DOHH2 (cell line): ENCODE measurements at regions not wholly inside any gene's neighbourhood (a gene's known extent, or its start where the extent isn't known, plus 50 kb on each side); places are given as distances from the start of the nearest gene placed in this dataset.

ENCODE experiments used
- H3F3A ChIP-seq: fragments of 200-600 bp; sonication (generic), shearing (Covaris generic); 2 replicates; pipeline ENCODE4 v1.6.0; 2016; ENCODE audit warnings: antibody characterized with exemption, mild to moderate bottlenecking; ENCODE audit not compliant: control insufficient read depth, insufficient read depth
- H3K27ac ChIP-seq: fragments of 200-600 bp; sonication (generic); 2 replicates; pipeline ENCODE4 v1.5.1; 2014; ENCODE audit warnings: low read depth, mild to moderate bottlenecking, low read length, moderate library complexity
- H3K27me3 ChIP-seq: fragments of 200-600 bp; sonication (generic); 2 replicates; pipeline ENCODE4 v1.6.1; 2014; ENCODE audit warnings: mild to moderate bottlenecking, low read length, mixed read lengths; ENCODE audit not compliant: control insufficient read depth
- H3K36me3 ChIP-seq: fragments of 200-600 bp; sonication (generic); 2 replicates; pipeline ENCODE4 v1.6.1; 2014; ENCODE audit warnings: mild to moderate bottlenecking, low read length, moderate library complexity, mixed read lengths; ENCODE audit not compliant: control insufficient read depth
- H3K4me1 ChIP-seq: fragments of 200-600 bp; sonication (generic); 2 replicates; pipeline ENCODE4 v1.6.1; 2014; ENCODE audit warnings: mild to moderate bottlenecking, low read length, mixed read lengths; ENCODE audit not compliant: control insufficient read depth
- H3K4me2 ChIP-seq: fragments of 200-600 bp; sonication (generic); 2 replicates; pipeline ENCODE4 v1.6.0; 2014; ENCODE audit warnings: mild to moderate bottlenecking, low read length, moderate library complexity
- H3K4me3 ChIP-seq: fragments of 200-600 bp; sonication (generic); 2 replicates; pipeline ENCODE4 v1.5.1; 2014; ENCODE audit warnings: mild to moderate bottlenecking, low read length, mixed read lengths
- H3K79me2 ChIP-seq: fragments of 200-600 bp; sonication (generic); 2 replicates; pipeline ENCODE4 v1.6.1; 2014; ENCODE audit warnings: mild to moderate bottlenecking, low read length, mixed read lengths; ENCODE audit not compliant: control insufficient read depth
- H3K9me2 ChIP-seq: fragments of 200-600 bp; sonication (generic); replicated peaks from 2 replicates; pipeline ENCODE4 v1.6.1; 2014; ENCODE audit warnings: mild to moderate bottlenecking, low read length, mixed read lengths; ENCODE audit not compliant: control insufficient read depth
- H3K9me3 ChIP-seq: fragments of 200-600 bp; sonication (generic); 2 replicates; pipeline ENCODE4 v1.6.1; 2014; ENCODE audit warnings: antibody characterized with exemption, low read length, mixed read lengths; ENCODE audit not compliant: control insufficient read depth, insufficient read depth
- H4K20me1 ChIP-seq: fragments of 200-600 bp; sonication (generic); 2 replicates; pipeline ENCODE4 v1.6.0; 2014; ENCODE audit warnings: low read depth, mild to moderate bottlenecking, antibody characterized with exemption, low read length, moderate library complexity; ENCODE audit not compliant: control insufficient read depth, insufficient read depth
- CTCF ChIP-seq: fragments of 200-600 bp; sonication (generic); IDR thresholded peaks from one replicate; pipeline ENCODE4 v1.5.1; 2014; ENCODE audit warnings: antibody characterized with exemption, mild to moderate bottlenecking, low read depth, low read length; ENCODE audit not compliant: poor library complexity, severe bottlenecking
- EZH2phosphoT487 ChIP-seq: fragments of 200-600 bp; sonication (generic); IDR thresholded peaks from 2 replicates; pipeline ENCODE4 v1.6.1; 2017; ENCODE audit warnings: borderline replicate concordance, mild to moderate bottlenecking, antibody characterized with exemption, low read length, moderate library complexity, mixed read lengths

DNA sequence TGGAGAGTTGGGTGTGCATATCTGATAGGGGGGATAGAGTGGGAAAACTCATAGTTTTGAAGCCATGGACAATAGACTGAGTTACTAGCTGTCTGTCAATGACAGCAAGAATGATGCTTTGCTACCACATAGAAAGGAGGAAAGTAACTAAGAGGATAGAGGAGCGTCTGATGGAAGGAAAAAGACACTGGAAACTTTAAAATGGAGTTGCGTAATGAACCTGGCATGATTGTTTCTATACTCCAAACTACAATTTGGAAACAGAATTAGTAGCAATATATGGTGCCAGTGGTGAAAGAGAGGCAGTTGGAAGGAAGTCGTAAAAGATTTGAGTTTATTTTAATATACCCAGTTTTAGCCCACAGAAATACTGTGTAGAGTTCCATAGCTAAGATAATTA is 163.6 kb downstream of the TUSC7 start:
- H3K79me2 ChIP-seq, result no peaks in the 10 kb centered on the region
- no peak overlapping the region for H3K4me3 ChIP-seq
- TF ChIP-seq CTCF (no peak), EZH2phosphoT487 (no peak)
- H3F3A ChIP-seq, result no peaks in the 10 kb centered on the region
- H4K20me1 ChIP-seq, result no peaks in the 10 kb centered on the region
- H3K9me3 ChIP-seq, result no peaks in the 10 kb centered on the region
- no peaks in the 10 kb centered on the region for H3K9me2 ChIP-seq
- no peak overlapping the region for H3K27ac ChIP-seq
- no peaks in the 10 kb centered on the region for H3K27me3 ChIP-seq
- no peak overlapping the region for H3K4me2 ChIP-seq
- H3K4me1 ChIP-seq, result no peaks in the 10 kb centered on the region
- H3K36me3 ChIP-seq, result no peaks in the 10 kb centered on the region

GRCh38 chr3:116877968-116878367 is 168.4 kb downstream of the TUSC7 start:
- TF ChIP-seq CTCF, result no peak
- no peak for TF ChIP-seq EZH2phosphoT487
- Histone ChIP-seq H3K4me1 (no peaks in the 10 kb centered on the region), H3K9me2 (no peaks in the 10 kb centered on the region), H3K4me2 (no peak overlapping the region), H3K79me2 (no peaks in the 10 kb centered on the region), H3K9me3 (no peaks in the 10 kb centered on the region), H3K27ac (no peak overlapping the region), H3F3A (no peaks in the 10 kb centered on the region), H4K20me1 (no peaks in the 10 kb centered on the region), H3K27me3 (no peaks in the 10 kb centered on the region), H3K36me3 (no peaks in the 10 kb centered on the region), H3K4me3 (no peak overlapping the region)

GRCh38 chr3:116886202-116886893 is 176.8 kb downstream of the TUSC7 start:
- H3K27ac ChIP-seq, result peak overlapping the region; percentile 96
- TF ChIP-seq EZH2phosphoT487 (no peak), CTCF (no peak)
- H3K4me2 ChIP-seq, result peak overlapping the region; percentile 76

More at GRCh38 chr3:116886202-116886893, 176.8 kb downstream of the TUSC7 start:
- Histone ChIP-seq H3K4me3 (peak overlapping the region; percentile 60), H3K27me3 (no peaks in the 10 kb centered on the region), H3K4me1 (peaks cover 32% of the 10 kb centered on the region), H3K9me3 (no peaks in the 10 kb centered on the region), H4K20me1 (no peaks in the 10 kb centered on the region), H3K9me2 (no peaks in the 10 kb centered on the region), H3K79me2 (no peaks in the 10 kb centered on the region), H3F3A (peaks cover 13% of the 10 kb centered on the region), H3K36me3 (peaks cover 7% of the 10 kb centered on the region; the same call in 1 of the 2 replicates)
